Spleen (tissue), 11 donors: ENCODE measurements at regions not wholly inside any gene's neighbourhood (a gene's known extent, or its start where the extent isn't known, plus 50 kb on each side); places are given as distances from the start of the nearest gene placed in this dataset.

Source experiments
- DNase-seq: peaks from one replicate; pipeline ENCODE4 v3.0.0-alpha.2; 2020
- H3K27ac ChIP-seq, 8 donors: fragments of 200-600 bp; sonication (generic) in 7 of 8; 1 replicate in 4 of 8; 2 replicates in 4 of 8; pipeline versions ENCODE4 v1.5.0 to v1.8.0; 2016 to 2021; ENCODE audit warnings: inconsistent platforms in 4 of 8, mild to moderate bottlenecking in 4 of 8, moderate library complexity in 1 of 8
- H3K27me3 ChIP-seq, 7 donors: fragments of 200-600 bp; sonication (generic) in 6 of 7; replicated peaks in 1 of 7; 1 replicate in 4 of 7; 2 replicates in 3 of 7; pipeline versions ENCODE4 v1.5.0 to v1.8.0; 2016 to 2021; ENCODE audit warnings: inconsistent platforms in 3 of 7, mild to moderate bottlenecking in 1 of 7
- H3K36me3 ChIP-seq, 6 donors: fragments of 200-600 bp; sonication (generic) in 5 of 6; 1 replicate in 4 of 6; 2 replicates in 2 of 6; pipeline versions ENCODE4 v1.5.0 to v1.8.0; 2016 to 2021; ENCODE audit warnings: inconsistent platforms in 2 of 6
- H3K4me1 ChIP-seq, 6 donors: fragments of 200-600 bp; sonication (generic) in 5 of 6; 1 replicate in 3 of 6; 2 replicates in 3 of 6; pipeline versions ENCODE4 v1.5.0 to v1.8.0; 2016 to 2021; ENCODE audit warnings: inconsistent platforms in 3 of 6
- H3K4me3 ChIP-seq, 8 donors: fragments of 200-600 bp; sonication (generic) in 7 of 8; 1 replicate in 4 of 8; 2 replicates in 4 of 8; pipeline versions ENCODE4 v1.5.0 to v1.8.0; 2016 to 2021; ENCODE audit warnings: inconsistent platforms in 4 of 8, mild to moderate bottlenecking in 4 of 8, moderate library complexity in 2 of 8
- H3K9me3 ChIP-seq, 8 donors: fragments of 200-600 bp; sonication (generic) in 7 of 8; 1 replicate in 4 of 8; 2 replicates in 4 of 8; pipeline versions ENCODE4 v1.5.0 to v1.8.0; 2016 to 2021; ENCODE audit warnings: inconsistent platforms in 4 of 8
- POLR2A ChIP-seq, 3 donors: fragments of 450-650 bp; IDR thresholded peaks; one replicate each; pipeline ENCODE4 v1.5.1; 2017; ENCODE audit warnings: antibody characterized with exemption in 3 of 3, mild to moderate bottlenecking in 1 of 3
- POLR2AphosphoS5 ChIP-seq, 3 donors: sonication (generic); formaldehyde crosslinking; IDR thresholded peaks; one replicate each; pipeline ENCODE4 v1.5.1; 2017; ENCODE audit warnings: antibody characterized with exemption in 3 of 3
- WGBS, 5 donors: extraction: QIAGEN DNeasy Blood & Tissue Kit in 3 of 5; methylation state at CpG; one replicate each; pipeline versions ENCODE4 v1.1.5 to v1.1.7; 2013 to 2018; 5-methylcytosine and 5-hydroxymethylcytosine counted together
- intact Hi-C: fragments of 100-400 bp; cut with DNase I; formaldehyde crosslinking; loops from one replicate; pipeline ENCODE4 v1.15.0; 2023; ENCODE audit warnings: low total_unique reads
- TF ChIP-seq, protein P1 (sequence below), 11 experiments: fragments of 200-600 bp in 7 of 11; fragments of 450-650 bp in 4 of 11; sonication (generic) in 4 of 11; IDR thresholded peaks in 8 of 11; conservative IDR thresholded peaks in 3 of 11; 1 replicate in 7 of 11; 2 replicates in 4 of 11; pipeline versions ENCODE4 v1.4.0 to v1.8.0; 2016 to 2021; ENCODE audit warnings: antibody characterized with exemption in 11 of 11, inconsistent platforms in 4 of 11, mild to moderate bottlenecking in 1 of 11
- donor health status: healthy with polysubstance abuse.
- donor health status: DM: no; HTN: no; CAD: no; lungs with moderate emphysema.
- donor health status: DM: no; HTN: no; CAD: no.
- donor health status: Bipolar disorder and iron deficiency.
- donor health status: healthy.
- donor health status: DM: no; HTN: no; CAD: no.
- donor health status: DM: yes; HTN: yes; CAD: no.

DNA sequence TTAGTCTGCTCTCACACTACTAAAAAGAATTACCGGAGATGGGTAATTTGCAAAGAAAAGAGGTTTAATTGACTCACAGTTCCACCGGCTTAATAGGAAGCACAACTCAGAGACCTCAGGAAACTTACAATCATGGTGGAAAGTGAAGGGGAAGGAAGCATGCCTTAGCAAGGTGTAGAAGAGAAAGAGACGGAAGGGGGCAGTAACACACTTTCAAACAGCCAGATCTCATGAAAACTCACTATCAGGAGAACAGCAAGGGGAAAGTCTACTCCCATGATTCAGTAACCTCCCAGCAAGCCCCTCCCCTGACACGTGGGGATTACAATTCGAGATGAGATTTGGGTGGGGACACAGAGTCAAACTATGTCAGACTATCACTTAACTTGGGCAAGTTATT, 236.6 kb upstream of the ANO3 start:
- no peak overlapping the region for H3K4me3 ChIP-seq
- no peaks in the 10 kb centered on the region for H3K36me3 ChIP-seq
- TF ChIP-seq, protein P1, sequence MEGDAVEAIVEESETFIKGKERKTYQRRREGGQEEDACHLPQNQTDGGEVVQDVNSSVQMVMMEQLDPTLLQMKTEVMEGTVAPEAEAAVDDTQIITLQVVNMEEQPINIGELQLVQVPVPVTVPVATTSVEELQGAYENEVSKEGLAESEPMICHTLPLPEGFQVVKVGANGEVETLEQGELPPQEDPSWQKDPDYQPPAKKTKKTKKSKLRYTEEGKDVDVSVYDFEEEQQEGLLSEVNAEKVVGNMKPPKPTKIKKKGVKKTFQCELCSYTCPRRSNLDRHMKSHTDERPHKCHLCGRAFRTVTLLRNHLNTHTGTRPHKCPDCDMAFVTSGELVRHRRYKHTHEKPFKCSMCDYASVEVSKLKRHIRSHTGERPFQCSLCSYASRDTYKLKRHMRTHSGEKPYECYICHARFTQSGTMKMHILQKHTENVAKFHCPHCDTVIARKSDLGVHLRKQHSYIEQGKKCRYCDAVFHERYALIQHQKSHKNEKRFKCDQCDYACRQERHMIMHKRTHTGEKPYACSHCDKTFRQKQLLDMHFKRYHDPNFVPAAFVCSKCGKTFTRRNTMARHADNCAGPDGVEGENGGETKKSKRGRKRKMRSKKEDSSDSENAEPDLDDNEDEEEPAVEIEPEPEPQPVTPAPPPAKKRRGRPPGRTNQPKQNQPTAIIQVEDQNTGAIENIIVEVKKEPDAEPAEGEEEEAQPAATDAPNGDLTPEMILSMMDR (IDR thresholded peaks at IDR 0.05 in 8 of 11, conservative IDR thresholded peaks at IDR 0.05 in 3 of 11): no peak
- TF ChIP-seq POLR2A (IDR thresholded peaks at IDR 0.05): no peak
- TF ChIP-seq POLR2AphosphoS5 (IDR thresholded peaks at IDR 0.05): no peak
- H3K9me3 ChIP-seq: no peaks in the 10 kb centered on the region
- no peak overlapping the region for H3K27ac ChIP-seq
- no peaks in the 10 kb centered on the region for H3K27me3 ChIP-seq
- DNase-seq: no peak
- intact Hi-C loops: no loop called here
- H3K4me1 ChIP-seq: no peaks in the 10 kb centered on the region
- 62 to 72% (median 64%) methylated on average over 5 of the region's 5 CpGs for WGBS, 5 donors

DNA sequence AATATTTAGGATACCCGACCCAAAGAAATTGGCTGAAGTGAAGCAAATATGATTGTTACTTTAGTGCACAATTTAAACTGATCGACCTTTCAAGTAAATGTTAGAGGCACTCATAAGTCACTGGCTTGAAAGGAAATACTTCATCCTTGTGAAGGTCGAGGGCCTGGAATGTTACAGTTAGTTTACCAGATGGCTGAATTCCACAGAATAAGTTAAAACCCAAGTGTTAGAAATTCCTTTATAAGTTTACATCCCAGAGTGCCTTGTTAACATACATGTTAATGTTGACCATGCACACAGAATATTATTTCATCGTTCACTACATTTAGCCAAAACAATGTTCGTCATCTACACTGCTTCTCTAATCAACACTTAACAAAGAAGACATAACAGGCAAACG, 235.5 kb upstream of the ANO3 start:
- no peak overlapping the region for H3K4me3 ChIP-seq
- no peaks in the 10 kb centered on the region for H3K9me3 ChIP-seq
- WGBS, 5 donors: 59 to 72% (median 63%) methylated on average over 6 of the region's 6 CpGs
- no peak for TF ChIP-seq POLR2A (IDR thresholded peaks at IDR 0.05)
- TF ChIP-seq POLR2AphosphoS5 (IDR thresholded peaks at IDR 0.05): no peak
- TF ChIP-seq, protein P1 (IDR thresholded peaks at IDR 0.05 in 8 of 11, conservative IDR thresholded peaks at IDR 0.05 in 3 of 11): no peak
- H3K27me3 ChIP-seq: no peaks in the 10 kb centered on the region
- intact Hi-C loops: no loop called here
- DNase-seq: no peak
- H3K36me3 ChIP-seq: no peaks in the 10 kb centered on the region
- H3K4me1 ChIP-seq: no peaks in the 10 kb centered on the region
- H3K27ac ChIP-seq: no peak overlapping the region

DNA sequence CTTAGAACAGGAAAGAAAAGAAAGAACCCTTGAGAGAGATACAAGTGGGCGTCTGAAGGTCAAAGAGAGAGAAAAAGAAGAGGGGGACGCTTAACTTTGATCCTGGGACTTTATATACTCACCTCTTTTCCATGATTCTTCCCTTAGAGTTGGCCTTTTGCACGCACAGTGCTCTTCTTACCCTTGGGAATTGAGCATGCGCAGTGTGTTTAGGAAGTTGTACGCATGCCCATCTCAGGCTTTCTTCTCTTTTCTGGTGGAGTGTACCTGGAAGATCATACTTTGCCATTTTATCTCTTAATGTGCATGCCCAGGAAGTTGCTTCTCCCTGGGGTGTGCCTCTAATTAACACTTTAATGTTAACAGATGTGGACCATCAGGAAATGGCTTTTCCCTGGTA, 229.6 kb upstream of the ANO3 start:
- TF ChIP-seq POLR2A (IDR thresholded peaks at IDR 0.05) (no peak), POLR2AphosphoS5 (IDR thresholded peaks at IDR 0.05) (no peak)
- TF ChIP-seq, protein P1 (IDR thresholded peaks at IDR 0.05 in 8 of 11, conservative IDR thresholded peaks at IDR 0.05 in 3 of 11): no peak
- Histone ChIP-seq H3K4me1 (peaks cover 0 to 3% (median 0%) of the 10 kb centered on the region in 6 donors), H3K27me3 (no peaks in the 10 kb centered on the region), H3K9me3 (peaks cover 0 to 5% (median 0%) of the 10 kb centered on the region in 8 donors), H3K4me3 (no peak overlapping the region), H3K36me3 (no peaks in the 10 kb centered on the region), H3K27ac (no peak overlapping the region)
- WGBS, 5 donors: 74 to 84% (median 83%) methylated on average over 5 of the region's 5 CpGs
- no peak for DNase-seq
- intact Hi-C loops: no loop called here

DNA sequence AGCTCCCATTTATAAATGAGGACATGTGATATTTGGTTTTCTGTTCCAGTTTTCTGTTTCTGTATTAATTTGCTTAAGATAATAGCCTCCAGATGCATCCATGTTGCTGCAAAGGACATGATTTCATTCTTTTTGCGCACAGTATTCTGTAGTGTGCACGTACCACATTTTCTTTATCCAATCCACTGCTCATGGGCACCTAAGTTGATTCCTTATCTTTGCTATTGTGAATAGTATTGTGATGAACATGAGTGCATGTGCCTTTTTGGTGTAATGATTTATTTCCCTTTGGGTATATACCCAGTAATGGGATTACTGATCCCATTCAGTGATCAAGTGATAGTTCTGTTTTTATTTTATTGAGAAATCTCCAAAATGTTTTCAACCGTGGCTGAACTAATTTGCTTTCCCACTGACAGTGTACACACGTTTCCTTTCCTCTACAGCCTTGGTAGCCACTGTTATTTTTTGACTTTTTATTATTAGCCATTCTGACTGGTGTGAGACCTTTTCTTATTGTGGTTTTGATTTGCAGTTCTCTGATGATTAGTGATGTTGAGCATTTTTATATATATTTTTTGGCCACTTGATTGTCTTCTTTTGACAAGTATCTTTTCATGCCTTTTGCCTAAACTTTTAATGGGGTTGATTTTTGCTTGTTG, 226.0 kb upstream of the ANO3 start:
- WGBS, 5 donors: 65 to 74% (median 72%) methylated on average over 4 of the region's 4 CpGs
- TF ChIP-seq POLR2A (IDR thresholded peaks at IDR 0.05) (no peak), POLR2AphosphoS5 (IDR thresholded peaks at IDR 0.05) (no peak)
- TF ChIP-seq, protein P1 (IDR thresholded peaks at IDR 0.05 in 8 of 11, conservative IDR thresholded peaks at IDR 0.05 in 3 of 11): no peak
- no peak overlapping the region for H3K27ac ChIP-seq

More for the DNA sequence above, 226.0 kb upstream of the ANO3 start:
- H3K9me3 ChIP-seq: peaks cover 0 to 5% (median 0%) of the 10 kb centered on the region in 8 donors
- no peak for DNase-seq
- H3K36me3 ChIP-seq: no peaks in the 10 kb centered on the region
- H3K4me1 ChIP-seq: peaks cover 0 to 3% (median 0%) of the 10 kb centered on the region in 6 donors
- no peak overlapping the region for H3K4me3 ChIP-seq
- intact Hi-C loops: no loop called here
- H3K27me3 ChIP-seq: no peaks in the 10 kb centered on the region
